Activated naive CD8-positive, alpha-beta T cell treated with anti-CD3 and anti-CD28 coated beads for 36 hours (primary cell): ENCODE measurements at regions not wholly inside any gene's neighbourhood (a gene's known extent, or its start where the extent isn't known, plus 50 kb on each side); places are given as distances from the start of the nearest gene placed in this dataset.

ENCODE experiments used
- DNase-seq: peaks from one replicate; pipeline ENCODE4 v3.0.0; 2021
- H3K27ac Mint-ChIP-seq: one replicate; pipeline ENCODE4 v1.8.0; 2022; ENCODE audit warnings: mild to moderate bottlenecking, moderate library complexity, mixed read lengths
- H3K27me3 Mint-ChIP-seq: one replicate; pipeline ENCODE4 v1.8.0; 2022; ENCODE audit warnings: mild to moderate bottlenecking, mixed read lengths
- H3K36me3 Mint-ChIP-seq: one replicate; pipeline ENCODE4 v1.8.0; 2021; ENCODE audit warnings: mild to moderate bottlenecking, mixed read lengths
- H3K4me1 Mint-ChIP-seq: one replicate; pipeline ENCODE4 v1.8.0; 2021; ENCODE audit warnings: mixed read lengths
- H3K4me3 Mint-ChIP-seq: one replicate; pipeline ENCODE4 v1.8.0; 2022; ENCODE audit warnings: mild to moderate bottlenecking, moderate library complexity, mixed read lengths
- H3K9me3 Mint-ChIP-seq: one replicate; pipeline ENCODE4 v1.8.0; 2022; ENCODE audit warnings: mixed read lengths

DNA sequence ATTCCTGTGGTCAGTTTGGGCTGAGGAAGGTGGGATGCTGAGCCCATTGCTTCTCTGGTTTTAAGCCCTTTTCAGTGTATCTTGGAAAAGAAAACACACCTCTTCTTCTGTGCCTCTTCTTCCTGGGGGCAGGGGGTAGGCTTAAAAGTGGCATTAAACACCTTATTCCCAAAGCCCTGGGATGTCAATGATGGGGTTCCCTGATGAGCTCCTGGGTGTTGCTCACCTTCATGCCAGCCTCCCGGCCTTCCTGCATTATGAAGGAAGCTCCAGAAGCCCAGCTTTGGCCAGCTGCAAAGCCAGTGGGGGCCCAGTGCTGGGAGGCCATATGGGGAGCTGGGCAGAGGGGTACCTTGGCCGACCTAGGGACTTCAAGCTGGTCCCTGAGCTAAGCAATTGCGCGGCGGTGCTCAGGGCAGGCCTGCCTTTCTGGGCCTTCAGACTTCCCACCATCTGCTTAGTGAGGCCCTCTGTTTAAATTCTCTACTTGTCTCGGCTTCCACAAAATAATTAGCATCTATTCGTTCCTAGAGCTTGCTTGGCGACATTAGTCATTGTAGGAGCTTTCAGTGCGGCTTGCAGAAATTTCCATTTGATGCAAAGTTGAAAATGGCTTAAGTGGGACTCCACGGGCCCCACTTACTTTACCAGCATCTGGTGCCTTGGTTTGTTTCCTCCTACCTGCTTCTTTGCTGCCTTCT lies 121.7 kb upstream of the NLRP1 start:
- H3K4me3 Mint-ChIP-seq, result no peak overlapping the region
- no peaks in the 10 kb centered on the region for H3K4me1 Mint-ChIP-seq
- no peak for DNase-seq
- no peaks in the 10 kb centered on the region for H3K36me3 Mint-ChIP-seq
- no peak overlapping the region for H3K27ac Mint-ChIP-seq
- peaks cover 26% of the 10 kb centered on the region for H3K27me3 Mint-ChIP-seq
- H3K9me3 Mint-ChIP-seq, result peaks cover 2% of the 10 kb centered on the region

GRCh38 chr17:5706577-5707210 lies 122.4 kb upstream of the NLRP1 start:
- peaks cover 2% of the 10 kb centered on the region for H3K9me3 Mint-ChIP-seq
- H3K27ac Mint-ChIP-seq, result no peak overlapping the region
- H3K36me3 Mint-ChIP-seq, result no peaks in the 10 kb centered on the region
- peak; percentile 42 for DNase-seq
- peaks cover 28% of the 10 kb centered on the region for H3K27me3 Mint-ChIP-seq
- H3K4me3 Mint-ChIP-seq, result no peak overlapping the region
- no peaks in the 10 kb centered on the region for H3K4me1 Mint-ChIP-seq

DNA sequence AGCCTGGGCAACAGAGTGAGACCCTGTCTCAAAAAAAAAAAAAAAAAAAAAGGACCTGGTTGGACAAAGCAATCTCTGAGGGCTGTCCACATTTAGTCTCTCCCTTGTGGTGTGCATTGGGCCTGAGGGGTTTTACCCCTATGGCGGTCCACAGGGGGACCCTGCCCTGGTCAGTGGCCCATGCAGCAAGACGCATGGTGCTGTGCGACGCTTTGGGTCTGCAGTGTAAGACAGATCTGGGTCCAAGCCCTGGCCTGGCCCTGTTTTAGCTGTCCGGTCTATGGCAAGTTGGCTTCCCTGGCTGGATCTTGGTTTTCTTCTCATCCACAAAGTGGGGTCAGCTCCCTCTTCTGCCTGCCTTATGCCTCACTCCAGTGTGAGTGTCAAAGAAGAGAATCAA lies 123.2 kb upstream of the NLRP1 start:
- Mint-ChIP-seq H3K27ac (no peak overlapping the region), H3K9me3 (peaks cover 2% of the 10 kb centered on the region), H3K4me3 (no peak overlapping the region), H3K36me3 (no peaks in the 10 kb centered on the region), H3K27me3 (peaks cover 34% of the 10 kb centered on the region), H3K4me1 (no peaks in the 10 kb centered on the region)
- no peak for DNase-seq

GRCh38 chr17:5708344-5708743 lies 124.0 kb upstream of the NLRP1 start:
- no peak overlapping the region for H3K4me3 Mint-ChIP-seq
- no peak for DNase-seq
- peaks cover 2% of the 10 kb centered on the region for H3K9me3 Mint-ChIP-seq
- peaks cover 34% of the 10 kb centered on the region for H3K27me3 Mint-ChIP-seq
- no peaks in the 10 kb centered on the region for H3K36me3 Mint-ChIP-seq
- H3K27ac Mint-ChIP-seq, result no peak overlapping the region
- H3K4me1 Mint-ChIP-seq, result no peaks in the 10 kb centered on the region

DNA sequence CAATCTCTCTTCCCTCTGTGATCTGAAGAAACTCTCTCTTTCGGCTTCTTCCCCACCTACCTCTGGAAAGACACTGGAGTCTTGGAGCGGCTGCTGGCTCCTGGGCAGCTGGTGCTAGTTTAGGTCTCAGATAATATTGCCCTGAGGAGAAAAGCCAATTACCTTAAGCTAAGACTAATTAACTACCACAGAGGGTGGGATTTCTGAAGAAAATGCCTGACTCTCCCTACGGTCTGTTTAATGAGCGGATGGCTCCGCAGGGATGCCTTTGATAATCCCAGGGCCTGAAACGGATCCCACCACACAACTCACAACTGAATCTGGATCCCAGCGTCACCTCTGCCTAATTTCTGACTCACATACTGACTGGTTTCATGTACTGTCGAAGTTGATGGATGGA lies 127.0 kb upstream of the NLRP1 start:
- Mint-ChIP-seq H3K27ac (no peak overlapping the region), H3K36me3 (no peaks in the 10 kb centered on the region), H3K27me3 (peaks cover 36% of the 10 kb centered on the region), H3K9me3 (peaks cover 2% of the 10 kb centered on the region), H3K4me3 (no peak overlapping the region), H3K4me1 (no peaks in the 10 kb centered on the region)
- no peak for DNase-seq

GRCh38 chr17:5714993-5715392 lies 130.7 kb upstream of the NLRP1 start:
- Mint-ChIP-seq H3K36me3 (no peaks in the 10 kb centered on the region), H3K9me3 (peaks cover 2% of the 10 kb centered on the region), H3K27ac (no peak overlapping the region), H3K4me1 (no peaks in the 10 kb centered on the region), H3K4me3 (no peak overlapping the region), H3K27me3 (peaks cover 44% of the 10 kb centered on the region)
- DNase-seq, result no peak

GRCh38 chr17:5715478-5715877 lies 131.2 kb upstream of the NLRP1 start:
- no peaks in the 10 kb centered on the region for H3K9me3 Mint-ChIP-seq
- H3K4me1 Mint-ChIP-seq, result no peaks in the 10 kb centered on the region
- no peak overlapping the region for H3K27ac Mint-ChIP-seq
- no peaks in the 10 kb centered on the region for H3K36me3 Mint-ChIP-seq
- DNase-seq, result no peak
- H3K27me3 Mint-ChIP-seq, result peaks cover 43% of the 10 kb centered on the region
- H3K4me3 Mint-ChIP-seq, result no peak overlapping the region

DNA sequence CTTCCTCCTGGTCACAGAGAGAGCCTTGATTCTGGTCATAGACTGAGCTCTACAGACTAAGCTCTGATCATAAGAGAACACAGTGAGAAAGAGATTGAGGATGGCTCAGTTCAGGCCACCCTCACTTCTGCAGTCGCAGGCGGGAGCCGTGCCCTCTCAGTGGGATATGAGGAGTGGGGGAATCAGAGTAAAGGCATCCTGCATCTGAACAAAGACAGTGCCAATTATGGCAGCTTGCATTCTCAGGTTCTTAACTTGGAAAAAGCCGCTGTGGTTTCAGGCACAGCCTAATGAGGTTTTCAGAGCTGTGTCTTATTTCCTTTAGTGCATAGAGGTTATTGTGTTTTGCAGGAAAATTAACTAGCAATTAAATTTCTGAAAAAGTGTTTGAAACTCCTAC lies 134.4 kb upstream of the NLRP1 start:
- Mint-ChIP-seq H3K4me1 (no peaks in the 10 kb centered on the region), H3K9me3 (no peaks in the 10 kb centered on the region), H3K27me3 (peaks cover 31% of the 10 kb centered on the region), H3K27ac (no peak overlapping the region), H3K4me3 (no peak overlapping the region), H3K36me3 (no peaks in the 10 kb centered on the region)
- DNase-seq, result no peak

DNA sequence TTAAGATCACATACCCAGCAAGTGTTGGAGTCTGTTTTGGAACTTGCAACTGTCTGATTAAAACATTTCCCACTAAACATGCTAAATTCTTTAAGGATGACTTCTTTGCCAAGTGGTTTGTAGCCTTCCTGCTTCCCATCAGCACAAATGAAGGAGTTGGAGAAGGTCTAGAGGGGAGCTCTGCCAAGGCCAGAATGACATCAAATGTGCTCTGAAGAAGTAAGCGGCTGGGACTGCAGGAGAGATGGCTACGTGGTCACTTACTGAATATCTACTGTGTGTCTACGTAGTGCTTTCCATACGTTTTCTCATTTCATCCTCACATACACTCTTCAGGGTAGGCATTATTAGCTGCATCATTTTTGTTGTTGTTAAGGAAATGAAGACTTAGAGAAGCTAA lies 135.7 kb upstream of the NLRP1 start:
- Mint-ChIP-seq H3K27ac (no peak overlapping the region), H3K9me3 (peaks cover 4% of the 10 kb centered on the region), H3K4me1 (no peaks in the 10 kb centered on the region), H3K27me3 (peaks cover 35% of the 10 kb centered on the region), H3K4me3 (no peak overlapping the region), H3K36me3 (no peaks in the 10 kb centered on the region)
- DNase-seq, result no peak

GRCh38 chr17:5730373-5730772 lies 146.1 kb upstream of the NLRP1 start:
- H3K36me3 Mint-ChIP-seq, result no peaks in the 10 kb centered on the region
- H3K4me1 Mint-ChIP-seq, result no peaks in the 10 kb centered on the region
- no peak overlapping the region for H3K4me3 Mint-ChIP-seq
- H3K27ac Mint-ChIP-seq, result no peak overlapping the region
- no peaks in the 10 kb centered on the region for H3K9me3 Mint-ChIP-seq
- peaks cover 25% of the 10 kb centered on the region for H3K27me3 Mint-ChIP-seq
- DNase-seq, result no peak

GRCh38 chr17:5740937-5741336 lies 156.6 kb upstream of the NLRP1 start:
- Mint-ChIP-seq H3K4me3 (no peak overlapping the region), H3K9me3 (no peaks in the 10 kb centered on the region), H3K27me3 (peaks cover 36% of the 10 kb centered on the region), H3K4me1 (no peaks in the 10 kb centered on the region), H3K27ac (no peak overlapping the region), H3K36me3 (no peaks in the 10 kb centered on the region)
- no peak for DNase-seq

DNA sequence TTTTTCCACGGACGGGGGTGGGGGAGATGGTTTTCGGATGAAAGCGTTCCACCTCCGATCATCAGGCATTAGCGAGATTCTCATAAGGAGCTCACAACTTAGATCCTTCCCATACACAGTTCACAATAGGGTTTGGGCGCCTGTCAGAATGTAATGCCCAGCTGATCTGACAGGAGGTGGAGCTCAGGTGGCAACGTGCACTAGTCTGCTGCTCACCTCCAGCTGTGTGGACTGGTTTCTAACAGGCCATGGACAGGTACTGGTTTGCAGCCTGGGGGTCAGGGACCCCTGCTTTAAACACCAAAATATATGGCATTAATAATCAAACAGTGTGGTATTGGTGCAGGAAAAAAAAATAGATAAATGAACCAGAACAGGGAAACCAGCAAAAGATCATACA lies 157.5 kb upstream of the NLRP1 start:
- peaks cover 35% of the 10 kb centered on the region for H3K27me3 Mint-ChIP-seq
- H3K27ac Mint-ChIP-seq, result no peak overlapping the region
- no peak overlapping the region for H3K4me3 Mint-ChIP-seq
- H3K36me3 Mint-ChIP-seq, result no peaks in the 10 kb centered on the region
- H3K9me3 Mint-ChIP-seq, result no peaks in the 10 kb centered on the region
- DNase-seq, result no peak
- H3K4me1 Mint-ChIP-seq, result no peaks in the 10 kb centered on the region

- no peak overlapping the region for H3K4me3 Mint-ChIP-seq
- H3K36me3 Mint-ChIP-seq, result no peaks in the 10 kb centered on the region
- H3K9me3 Mint-ChIP-seq, result no peaks in the 10 kb centered on the region
- DNase-seq, result no peak
- peaks cover 18% of the 10 kb centered on the region for H3K27me3 Mint-ChIP-seq
- no peak overlapping the region for H3K27ac Mint-ChIP-seq
- no peaks in the 10 kb centered on the region for H3K4me1 Mint-ChIP-seq
These were observed 161.0 kb upstream of the NLRP1 start for GRCh38 chr17:5745111-5745813.

- H3K9me3 Mint-ChIP-seq, result no peaks in the 10 kb centered on the region
- H3K4me3 Mint-ChIP-seq, result no peak overlapping the region
- no peak for DNase-seq
- no peaks in the 10 kb centered on the region for H3K4me1 Mint-ChIP-seq
- H3K27ac Mint-ChIP-seq, result no peak overlapping the region
- no peaks in the 10 kb centered on the region for H3K36me3 Mint-ChIP-seq
- peaks cover 13% of the 10 kb centered on the region for H3K27me3 Mint-ChIP-seq
These were observed 163.0 kb upstream of the NLRP1 start for GRCh38 chr17:5747276-5747675.

GRCh38 chr17:5747964-5748363 lies 163.7 kb upstream of the NLRP1 start:
- Mint-ChIP-seq H3K27me3 (peaks cover 11% of the 10 kb centered on the region), H3K9me3 (no peaks in the 10 kb centered on the region), H3K36me3 (no peaks in the 10 kb centered on the region), H3K27ac (no peak overlapping the region), H3K4me3 (no peak overlapping the region), H3K4me1 (no peaks in the 10 kb centered on the region)
- DNase-seq, result no peak

DNA sequence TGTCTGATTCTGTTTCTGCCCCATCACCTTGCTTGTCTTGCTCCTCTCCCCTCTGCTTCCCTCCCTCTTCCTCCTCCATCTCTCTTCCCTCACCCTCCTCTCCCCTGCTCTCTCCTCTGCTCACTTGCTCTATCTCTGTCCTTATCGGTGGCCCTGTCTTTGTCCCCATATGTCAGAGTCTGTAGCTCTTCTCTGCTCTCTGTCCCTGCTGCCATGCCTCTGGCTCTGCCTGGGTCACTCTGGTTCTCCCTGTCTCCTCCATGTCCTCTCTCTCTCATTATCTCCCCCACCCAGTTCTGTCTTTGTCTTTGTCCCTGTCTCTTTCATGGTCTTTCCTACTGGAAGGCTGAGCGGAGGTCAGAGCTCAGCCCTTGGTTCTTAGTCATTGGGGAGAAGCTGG lies 169.1 kb upstream of the NLRP1 start:
- H3K36me3 Mint-ChIP-seq, result no peaks in the 10 kb centered on the region
- H3K27ac Mint-ChIP-seq, result no peak overlapping the region
- no peaks in the 10 kb centered on the region for H3K4me1 Mint-ChIP-seq
- H3K27me3 Mint-ChIP-seq, result peaks cover 19% of the 10 kb centered on the region
- H3K9me3 Mint-ChIP-seq, result no peaks in the 10 kb centered on the region
- H3K4me3 Mint-ChIP-seq, result no peak overlapping the region
- no peak for DNase-seq
